ENCODE measurements at regions not wholly inside any gene's neighbourhood (a gene's known extent, or its start where the extent isn't known, plus 50 kb on each side); places are given as distances from the start of the nearest gene placed in this dataset.

DNA sequence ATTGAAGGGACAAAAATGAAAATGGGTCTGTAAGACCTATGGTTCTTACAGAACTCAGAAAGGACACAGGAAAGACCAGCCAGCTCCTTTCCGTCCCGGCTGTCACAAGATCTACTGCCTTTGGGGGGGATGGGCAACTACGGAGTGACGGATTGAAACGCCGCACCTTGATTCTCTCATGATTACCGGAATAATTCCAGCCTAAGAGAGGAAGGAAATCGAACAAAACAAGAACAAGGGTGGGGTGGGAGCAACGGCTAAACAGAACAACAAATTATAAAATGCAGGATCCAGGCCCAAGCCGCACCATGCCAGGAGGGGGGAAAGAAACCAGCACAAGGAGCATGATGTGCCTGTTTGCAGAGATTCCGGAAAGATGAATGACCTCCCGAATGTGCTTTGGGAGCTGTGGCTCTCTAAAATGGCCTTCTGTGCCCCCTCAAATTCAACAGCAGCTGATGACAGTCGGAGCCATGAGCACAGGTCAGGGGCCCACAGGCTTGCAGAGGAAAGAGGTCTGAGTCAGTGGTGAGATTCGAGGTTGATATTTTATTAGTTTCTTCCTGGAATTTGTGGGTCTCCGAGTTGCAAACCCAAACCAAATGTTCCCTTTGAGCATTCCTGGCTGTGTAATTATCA lies 72.1 kb downstream of the SPRING1 start:
- TF ChIP-seq, protein P1, sequence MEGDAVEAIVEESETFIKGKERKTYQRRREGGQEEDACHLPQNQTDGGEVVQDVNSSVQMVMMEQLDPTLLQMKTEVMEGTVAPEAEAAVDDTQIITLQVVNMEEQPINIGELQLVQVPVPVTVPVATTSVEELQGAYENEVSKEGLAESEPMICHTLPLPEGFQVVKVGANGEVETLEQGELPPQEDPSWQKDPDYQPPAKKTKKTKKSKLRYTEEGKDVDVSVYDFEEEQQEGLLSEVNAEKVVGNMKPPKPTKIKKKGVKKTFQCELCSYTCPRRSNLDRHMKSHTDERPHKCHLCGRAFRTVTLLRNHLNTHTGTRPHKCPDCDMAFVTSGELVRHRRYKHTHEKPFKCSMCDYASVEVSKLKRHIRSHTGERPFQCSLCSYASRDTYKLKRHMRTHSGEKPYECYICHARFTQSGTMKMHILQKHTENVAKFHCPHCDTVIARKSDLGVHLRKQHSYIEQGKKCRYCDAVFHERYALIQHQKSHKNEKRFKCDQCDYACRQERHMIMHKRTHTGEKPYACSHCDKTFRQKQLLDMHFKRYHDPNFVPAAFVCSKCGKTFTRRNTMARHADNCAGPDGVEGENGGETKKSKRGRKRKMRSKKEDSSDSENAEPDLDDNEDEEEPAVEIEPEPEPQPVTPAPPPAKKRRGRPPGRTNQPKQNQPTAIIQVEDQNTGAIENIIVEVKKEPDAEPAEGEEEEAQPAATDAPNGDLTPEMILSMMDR (conservative IDR thresholded peaks at IDR 0.05 in 1 of 2, IDR thresholded peaks at IDR 0.05 in 1 of 2; ENCODE audit: low read depth in 1 of 2, low read length in 2 of 2) = no peak
- TF ChIP-seq EZH2 (IDR thresholded peaks at IDR 0.05; ENCODE audit: low read length, missing control alignments) = no peak

DNA sequence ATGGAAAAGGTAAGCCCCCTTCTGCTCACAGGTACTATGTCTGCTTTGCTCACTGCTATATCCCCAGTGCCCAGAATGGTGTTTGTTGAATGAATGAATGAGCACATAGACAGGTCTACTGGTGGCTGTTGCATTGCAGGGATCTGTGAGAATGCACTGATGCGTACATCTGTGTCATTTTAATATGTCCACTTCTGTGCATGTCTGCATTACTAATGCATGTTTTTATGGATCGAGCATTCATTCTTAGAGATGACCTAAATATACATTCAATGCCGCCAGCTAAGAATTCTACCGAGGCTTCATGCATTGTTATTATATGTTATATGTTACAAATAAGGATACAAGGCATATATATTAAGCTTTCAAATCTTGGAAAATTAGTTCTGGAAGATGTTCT lies 73.8 kb downstream of the SPRING1 start:
- TF ChIP-seq, protein P1 (conservative IDR thresholded peaks at IDR 0.05 in 1 of 2, IDR thresholded peaks at IDR 0.05 in 1 of 2; ENCODE audit: low read depth in 1 of 2, low read length in 2 of 2) = no peak
- TF ChIP-seq EZH2 (IDR thresholded peaks at IDR 0.05; ENCODE audit: low read length, missing control alignments) = no peak
- DNase-seq (ENCODE audit: low read depth in 2 of 2) = no peak

More for the DNA sequence above, 72.1 kb downstream of the SPRING1 start:
- Histone ChIP-seq H3K9me3 (ENCODE audit: control insufficient read depth, insufficient read depth, low read depth, low read length) (no peaks in the 10 kb centered on the region), H3K4me3 (replicated peaks in 1 of 4; ENCODE audit: control extremely low read depth in 1 of 4, insufficient read depth in 1 of 4, low read depth in 3 of 4, low read length in 4 of 4) (no peak overlapping the region), H2AFZ (ENCODE audit: low read length) (no peak overlapping the region), H3K36me3 (ENCODE audit: control insufficient read depth, insufficient read depth, low read length) (no peaks in the 10 kb centered on the region), H3K27ac (ENCODE audit: insufficient read depth, low read length) (no peak overlapping the region), H3K9ac (ENCODE audit: insufficient read depth, low read length) (no peak overlapping the region), H3K4me2 (ENCODE audit: extremely low read depth, insufficient read depth, low read length) (no peak overlapping the region), H3K27me3 (ENCODE audit: control insufficient read depth, insufficient read depth, low read length) (no peaks in the 10 kb centered on the region), H4K20me1 (ENCODE audit: control insufficient read depth, extremely low read depth, insufficient read depth, low read length) (no peaks in the 10 kb centered on the region), H3K4me1 (ENCODE audit: control insufficient read depth, extremely low read depth, insufficient read depth, low read length) (no peaks in the 10 kb centered on the region), H3K79me2 (ENCODE audit: control insufficient read depth, insufficient read depth, low read length) (no peaks in the 10 kb centered on the region)
- DNase-seq (ENCODE audit: low read depth in 2 of 2) = no peak

GRCh38 chr12:116662612-116663144 lies 75.2 kb downstream of the SPRING1 start:
- H3K9ac ChIP-seq (ENCODE audit: insufficient read depth, low read length) = no peak overlapping the region
- H2AFZ ChIP-seq (ENCODE audit: low read length) = no peak overlapping the region
- TF ChIP-seq EZH2 (IDR thresholded peaks at IDR 0.05; ENCODE audit: low read length, missing control alignments) = no peak
- TF ChIP-seq, protein P1 (conservative IDR thresholded peaks at IDR 0.05 in 1 of 2, IDR thresholded peaks at IDR 0.05 in 1 of 2; ENCODE audit: low read depth in 1 of 2, low read length in 2 of 2) = peak in 1 of 2 donors; percentile 10
- H3K27me3 ChIP-seq (ENCODE audit: control insufficient read depth, insufficient read depth, low read length) = no peaks in the 10 kb centered on the region
- no peaks in the 10 kb centered on the region for H4K20me1 ChIP-seq (ENCODE audit: control insufficient read depth, extremely low read depth, insufficient read depth, low read length)
- no peaks in the 10 kb centered on the region for H3K79me2 ChIP-seq (ENCODE audit: control insufficient read depth, insufficient read depth, low read length)
- H3K9me3 ChIP-seq (ENCODE audit: control insufficient read depth, insufficient read depth, low read depth, low read length) = no peaks in the 10 kb centered on the region
- H3K36me3 ChIP-seq (ENCODE audit: control insufficient read depth, insufficient read depth, low read length) = no peaks in the 10 kb centered on the region
- no peak overlapping the region for H3K4me3 ChIP-seq (replicated peaks in 1 of 4; ENCODE audit: control extremely low read depth in 1 of 4, insufficient read depth in 1 of 4, low read depth in 3 of 4, low read length in 4 of 4)
- no peak overlapping the region for H3K4me2 ChIP-seq (ENCODE audit: extremely low read depth, insufficient read depth, low read length)
- peak; percentile 36 to 47 for DNase-seq (ENCODE audit: low read depth in 2 of 2)
- H3K27ac ChIP-seq (ENCODE audit: insufficient read depth, low read length) = no peak overlapping the region
- peaks cover 8% of the 10 kb centered on the region for H3K4me1 ChIP-seq (ENCODE audit: control insufficient read depth, extremely low read depth, insufficient read depth, low read length)

More for the DNA sequence above, 73.8 kb downstream of the SPRING1 start:
- Histone ChIP-seq H3K9ac (ENCODE audit: insufficient read depth, low read length) (no peak overlapping the region), H3K27ac (ENCODE audit: insufficient read depth, low read length) (no peak overlapping the region), H3K4me1 (ENCODE audit: control insufficient read depth, extremely low read depth, insufficient read depth, low read length) (peaks cover 4% of the 10 kb centered on the region), H3K27me3 (ENCODE audit: control insufficient read depth, insufficient read depth, low read length) (no peaks in the 10 kb centered on the region), H3K4me2 (ENCODE audit: extremely low read depth, insufficient read depth, low read length) (no peak overlapping the region), H2AFZ (ENCODE audit: low read length) (no peak overlapping the region), H3K79me2 (ENCODE audit: control insufficient read depth, insufficient read depth, low read length) (no peaks in the 10 kb centered on the region), H3K36me3 (ENCODE audit: control insufficient read depth, insufficient read depth, low read length) (no peaks in the 10 kb centered on the region), H3K9me3 (ENCODE audit: control insufficient read depth, insufficient read depth, low read depth, low read length) (no peaks in the 10 kb centered on the region), H3K4me3 (replicated peaks in 1 of 4; ENCODE audit: control extremely low read depth in 1 of 4, insufficient read depth in 1 of 4, low read depth in 3 of 4, low read length in 4 of 4) (no peak overlapping the region), H4K20me1 (ENCODE audit: control insufficient read depth, extremely low read depth, insufficient read depth, low read length) (no peaks in the 10 kb centered on the region)

All from fibroblast of lung (primary cell).